HepG2 (cell line): ENCODE measurements at regions not wholly inside any gene's neighbourhood (a gene's known extent, or its start where the extent isn't known, plus 50 kb on each side); places are given as distances from the start of the nearest gene placed in this dataset.

Source experiments
- ATAC-seq: fragments of 200-7000 bp; cut with Tn5 transposase; 3 replicates; pipeline ENCODE4 v1.9.1; 2020; ENCODE audit warnings: mild to moderate bottlenecking, moderate library complexity
- BruUV-seq: library from RNA; stranded (reverse); fragments of 400-500 nt; replicated peaks from 2 replicates; lab custom pipeline; 2021; lab: Mats Ljungman, UMichigan
- CTCF ChIA-PET: fragments of 300-600 bp; formaldehyde crosslinking; extraction: SDS; loops from one replicate; lab custom pipeline; 2021; ENCODE audit warnings: low total read pairs, inconsistent platforms, low intra/inter-chr PET ratio; lab: Yijun Ruan, JAX
- POLR2A ChIA-PET: fragments of 350-600 bp; sonication (Branson Sonifier 250); formaldehyde crosslinking; loops from one replicate; lab custom pipeline; 2020; ENCODE audit warnings: antibody characterized with exemption, inconsistent platforms; lab: Yijun Ruan, JAX
- DNase-seq: peaks from one replicate; pipeline ENCODE4 v3.0.0-alpha.2; 2015; ENCODE audit warnings: low spot score
- FAIRE-seq: peaks from 3 replicates; lab custom pipeline; 2011; peaks lifted over from hg19 to GRCh38; lab: Jason Lieb, UNC
- H2AFZ ChIP-seq: one replicate; pipeline ENCODE4 v1.6.1; 2011; ENCODE audit warnings: low read length, inconsistent platforms
- H3K27ac ChIP-seq: fragments of 300-600 bp; 3 replicates; pipeline ENCODE4 v1.8.0; 2011; ENCODE audit warnings: mixed run types, mild to moderate bottlenecking, mixed read lengths, low read length, inconsistent platforms; ENCODE audit not compliant: insufficient read depth; ENCODE audit errors: extremely low read length
- H3K27me3 ChIP-seq, 2 experiments: fragments of 200-600 bp in 1 of 2; 2 replicates in 1 of 2; 3 replicates in 1 of 2; pipeline versions ENCODE4 v1.6.0 to v1.8.0; 2011; ENCODE audit warnings: low read length in 2 of 2, mild to moderate bottlenecking in 2 of 2, moderate library complexity in 2 of 2, inconsistent platforms in 1 of 2; ENCODE audit not compliant: insufficient read depth in 2 of 2, control insufficient read depth in 1 of 2
- H3K36me3 ChIP-seq, 2 experiments: fragments of 200-600 bp in 1 of 2; replicated peaks in 1 of 2; 2 replicates in 1 of 2; 3 replicates in 1 of 2; pipeline versions ENCODE4 v1.5.1 to v1.8.0; 2011; ENCODE audit warnings: low read length in 2 of 2, inconsistent platforms in 1 of 2; ENCODE audit not compliant: insufficient read depth in 2 of 2, control insufficient read depth in 1 of 2
- H3K4me1 ChIP-seq: 2 replicates; pipeline ENCODE4 v1.5.1; 2012; ENCODE audit warnings: low read length, inconsistent platforms; ENCODE audit not compliant: insufficient read depth
- H3K4me2 ChIP-seq: 2 replicates; pipeline ENCODE4 v1.6.0; 2011; ENCODE audit warnings: low read depth, low read length, inconsistent platforms
- H3K4me3 ChIP-seq, 3 experiments: fragments of 200-600 bp in 1 of 3; sonication (generic), shearing (Covaris generic) in 1 of 3; replicated peaks in 1 of 3; 2 replicates each; pipeline ENCODE4 v1.5.1; 2011 to 2016; ENCODE audit warnings: low read length in 3 of 3, inconsistent platforms in 2 of 3, low read depth in 2 of 3, mild to moderate bottlenecking in 2 of 3, control low read depth in 1 of 3, mixed read lengths in 1 of 3; ENCODE audit not compliant: insufficient read depth in 1 of 3
- H3K79me2 ChIP-seq: one replicate; pipeline ENCODE4 v1.6.1; 2011; ENCODE audit warnings: low read length, inconsistent platforms; ENCODE audit not compliant: insufficient read depth
- H3K9ac ChIP-seq: 2 replicates; pipeline ENCODE4 v1.6.0; 2011; ENCODE audit warnings: mild to moderate bottlenecking, low read depth, low read length, inconsistent platforms; ENCODE audit not compliant: insufficient read depth
- H3K9me3 ChIP-seq: 2 replicates; pipeline ENCODE4 v1.5.1; 2012; ENCODE audit warnings: mild to moderate bottlenecking, low read length
- H4K20me1 ChIP-seq: 2 replicates; pipeline ENCODE4 v1.6.0; 2011; ENCODE audit warnings: inconsistent platforms, mild to moderate bottlenecking, low read length, moderate library complexity; ENCODE audit not compliant: insufficient read depth
- EHMT2 ChIP-seq: fragments of 200-600 bp; sonication (generic); IDR thresholded peaks from 2 replicates; pipeline ENCODE4 v1.7.0; 2017; ENCODE audit warnings: antibody characterized with exemption, low read depth, low read length, borderline replicate concordance
- FOXC1 ChIP-seq: sonication (generic); formaldehyde crosslinking; IDR thresholded peaks from 2 replicates; pipeline ENCODE4 v1.8.0; 2022; ENCODE audit warnings: mild to moderate bottlenecking, missing genetic modification reagents, borderline replicate concordance
- KLF16 ChIP-seq, 2 experiments: sonication (generic) in 1 of 2; formaldehyde crosslinking in 1 of 2; IDR thresholded peaks; 2 replicates each; pipeline versions ENCODE4 v1.6.1 to v1.8.0; 2016 to 2023; ENCODE audit warnings: missing genetic modification reagents in 2 of 2, missing compliant biosample characterization in 1 of 2
- LCORL ChIP-seq, 2 experiments: fragments of 450-650 bp in 1 of 2; sonication (generic) in 1 of 2; formaldehyde crosslinking in 1 of 2; IDR thresholded peaks; 2 replicates each; pipeline versions ENCODE4 v1.5.0 to v1.6.1; 2017 to 2020; ENCODE audit warnings: antibody characterized with exemption in 1 of 2, missing genetic modification reagents in 1 of 2
- NFIB ChIP-seq: sonication (generic); formaldehyde crosslinking; IDR thresholded peaks from 2 replicates; pipeline ENCODE4 v1.9.0; 2021; ENCODE audit warnings: missing genetic modification reagents, mild to moderate bottlenecking, borderline replicate concordance
- TOPORS ChIP-seq: sonication (generic); formaldehyde crosslinking; IDR thresholded peaks from 2 replicates; pipeline ENCODE4 v1.8.0; 2023; ENCODE audit warnings: mild to moderate bottlenecking, missing genetic modification reagents
- ZFP82 ChIP-seq: sonication (generic); formaldehyde crosslinking; IDR thresholded peaks from 2 replicates; pipeline ENCODE4 v1.5.1; 2020; ENCODE audit warnings: mild to moderate bottlenecking, missing genetic modification reagents, borderline replicate concordance
- ZFX ChIP-seq: sonication (generic); formaldehyde crosslinking; IDR thresholded peaks from 2 replicates; pipeline ENCODE4 v1.4.0; 2020; ENCODE audit warnings: mild to moderate bottlenecking, low read depth, missing genetic modification reagents, moderate library complexity
- ZKSCAN5 ChIP-seq: sonication (generic); formaldehyde crosslinking; IDR thresholded peaks from 2 replicates; pipeline ENCODE4 v1.5.1; 2020; ENCODE audit warnings: mild to moderate bottlenecking, missing genetic modification reagents
- WGBS: methylation state at CpG from one replicate; pipeline ENCODE4 v1.1.6; 2017; ENCODE audit warnings: low lambda C conversion rate; 5-methylcytosine and 5-hydroxymethylcytosine counted together
- in situ Hi-C: cut with HindIII; loops from 2 replicates; pipeline ENCODE4 v1.10.0; 2017; ENCODE audit warnings: low pct_unique_long_range_greater_than_20kb; ENCODE audit not compliant: extremely low pct_ligation_motif_present
- intact Hi-C: fragments of 100-400 bp; cut with micrococcal nuclease; formaldehyde crosslinking; loops from one replicate; pipeline ENCODE4 v1.10.0; 2022; ENCODE audit not compliant: unreplicated experiment

- TF ChIP-seq EHMT2 (no peak), ZFP82 (no peak)
These were observed 584.0 kb downstream of the GLRX3 start (continued) for GRCh38 chr10:130720235-130720634.

DNA sequence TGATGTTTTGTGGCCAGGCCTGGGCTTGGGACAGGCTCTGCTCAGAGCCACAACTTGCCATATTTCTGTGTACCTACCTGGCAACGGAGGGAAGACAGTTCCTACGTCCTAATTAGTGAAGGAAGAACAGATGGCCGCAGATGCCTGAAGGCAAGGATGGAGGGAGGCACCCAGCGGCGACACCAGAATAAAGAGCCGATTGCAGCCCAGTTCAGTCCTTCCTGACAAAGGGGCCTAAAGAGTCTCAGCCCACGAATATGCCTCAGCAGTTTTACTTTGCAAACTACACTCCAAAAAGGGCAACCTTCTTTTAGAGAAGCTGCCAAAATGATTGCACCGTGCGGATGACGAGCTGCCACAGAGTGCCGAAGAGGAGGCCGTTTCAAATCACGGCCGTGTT, 585.8 kb downstream of the GLRX3 start:
- ChIA-PET CTCF (no interaction called here), POLR2A (no interaction called here)
- ATAC-seq (no peak), DNase-seq (no peak), FAIRE-seq (no peak)
- H3K9ac ChIP-seq = no peak overlapping the region
- H3K4me2 ChIP-seq = no peak overlapping the region
- no peaks in the 10 kb centered on the region; a peak in 1 of 5 replicates for H3K27me3 ChIP-seq
- WGBS = 28% methylated on average over 13 of the region's 14 CpGs
- H3K4me3 ChIP-seq = no peak overlapping the region
- H3K36me3 ChIP-seq = no peaks in the 10 kb centered on the region
- intact Hi-C loops (no loop called here), in situ Hi-C loops (no loop called here)
- no peaks in the 10 kb centered on the region for H3K79me2 ChIP-seq
- no peak overlapping the region for H2AFZ ChIP-seq
- BruUV-seq = no TSS peak
- no peaks in the 10 kb centered on the region for H4K20me1 ChIP-seq
- no peaks in the 10 kb centered on the region for H3K4me1 ChIP-seq
- H3K27ac ChIP-seq = no peak overlapping the region
- TF ChIP-seq ZKSCAN5 (no peak), FOXC1 (CRISPR knock-in tag) (no peak), LCORL (IDR thresholded peaks at IDR 0.05) (no peak), LCORL (CRISPR knock-in tag; IDR thresholded peaks at IDR 0.05) (no peak), ZFX (CRISPR knock-in tag) (no peak), NFIB (CRISPR knock-in tag) (no peak), KLF16 (CRISPR knock-in tag; IDR thresholded peaks at IDR 0.05) (no peak), TOPORS (CRISPR knock-in tag) (no peak)
- no peaks in the 10 kb centered on the region for H3K9me3 ChIP-seq
